ENCODE measurements at regions not wholly inside any gene's neighbourhood (a gene's known extent, or its start where the extent isn't known, plus 50 kb on each side); places are given as distances from the start of the nearest gene placed in this dataset.

GRCh38 chr9:107631788-107632187 lies 142.2 kb upstream of the KLF4 start:
- H4K20me1 ChIP-seq (ENCODE audit: insufficient read depth, low read length): no peaks in the 10 kb centered on the region
- H2AFZ ChIP-seq (ENCODE audit: low read depth, low read length): no peak overlapping the region
- no peak overlapping the region for H3K27ac ChIP-seq (ENCODE audit: low read length)
- TF ChIP-seq EZH2phosphoT487 (IDR thresholded peaks at IDR 0.05; ENCODE audit: low read depth): no peak
- TF ChIP-seq, protein P1, sequence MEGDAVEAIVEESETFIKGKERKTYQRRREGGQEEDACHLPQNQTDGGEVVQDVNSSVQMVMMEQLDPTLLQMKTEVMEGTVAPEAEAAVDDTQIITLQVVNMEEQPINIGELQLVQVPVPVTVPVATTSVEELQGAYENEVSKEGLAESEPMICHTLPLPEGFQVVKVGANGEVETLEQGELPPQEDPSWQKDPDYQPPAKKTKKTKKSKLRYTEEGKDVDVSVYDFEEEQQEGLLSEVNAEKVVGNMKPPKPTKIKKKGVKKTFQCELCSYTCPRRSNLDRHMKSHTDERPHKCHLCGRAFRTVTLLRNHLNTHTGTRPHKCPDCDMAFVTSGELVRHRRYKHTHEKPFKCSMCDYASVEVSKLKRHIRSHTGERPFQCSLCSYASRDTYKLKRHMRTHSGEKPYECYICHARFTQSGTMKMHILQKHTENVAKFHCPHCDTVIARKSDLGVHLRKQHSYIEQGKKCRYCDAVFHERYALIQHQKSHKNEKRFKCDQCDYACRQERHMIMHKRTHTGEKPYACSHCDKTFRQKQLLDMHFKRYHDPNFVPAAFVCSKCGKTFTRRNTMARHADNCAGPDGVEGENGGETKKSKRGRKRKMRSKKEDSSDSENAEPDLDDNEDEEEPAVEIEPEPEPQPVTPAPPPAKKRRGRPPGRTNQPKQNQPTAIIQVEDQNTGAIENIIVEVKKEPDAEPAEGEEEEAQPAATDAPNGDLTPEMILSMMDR (IDR thresholded peaks at IDR 0.05; ENCODE audit: low read depth, low read length): no peak
- no peak overlapping the region for H3K9ac ChIP-seq (ENCODE audit: low read length)
- H3K9me3 ChIP-seq (ENCODE audit: insufficient read depth, low read length): no peaks in the 10 kb centered on the region
- H3K27me3 ChIP-seq (ENCODE audit: low read depth, low read length): no peaks in the 10 kb centered on the region; the same call in 1 of the 2 replicates
- no peaks in the 10 kb centered on the region for H3K36me3 ChIP-seq (replicated peaks; ENCODE audit: low read depth, low read length)
- H3K4me2 ChIP-seq (ENCODE audit: low read length): no peak overlapping the region
- no peaks in the 10 kb centered on the region for H3K4me1 ChIP-seq (ENCODE audit: low read length)
- no peaks in the 10 kb centered on the region for H3K79me2 ChIP-seq (ENCODE audit: low read length)
- H3K4me3 ChIP-seq (ENCODE audit: low read length): no peak overlapping the region

- no peaks in the 10 kb centered on the region for H4K20me1 ChIP-seq (ENCODE audit: insufficient read depth, low read length)
- H3K27ac ChIP-seq (ENCODE audit: low read length): no peak overlapping the region
- H3K36me3 ChIP-seq (replicated peaks; ENCODE audit: low read depth, low read length): no peaks in the 10 kb centered on the region
- H2AFZ ChIP-seq (ENCODE audit: low read depth, low read length): no peak overlapping the region
- no peak overlapping the region for H3K9ac ChIP-seq (ENCODE audit: low read length)
- H3K79me2 ChIP-seq (ENCODE audit: low read length): no peaks in the 10 kb centered on the region
- H3K9me3 ChIP-seq (ENCODE audit: insufficient read depth, low read length): no peaks in the 10 kb centered on the region
- no peak overlapping the region for H3K4me3 ChIP-seq (ENCODE audit: low read length)
- H3K4me1 ChIP-seq (ENCODE audit: low read length): no peaks in the 10 kb centered on the region
- TF ChIP-seq, protein P1 (IDR thresholded peaks at IDR 0.05; ENCODE audit: low read depth, low read length): no peak
- TF ChIP-seq EZH2phosphoT487 (IDR thresholded peaks at IDR 0.05; ENCODE audit: low read depth): no peak
- H3K4me2 ChIP-seq (ENCODE audit: low read length): no peak overlapping the region
- no peaks in the 10 kb centered on the region; the same call in 1 of the 2 replicates for H3K27me3 ChIP-seq (ENCODE audit: low read depth, low read length)
Measured at GRCh38 chr9:107630156-107630555, 140.6 kb upstream of the KLF4 start.

DNA sequence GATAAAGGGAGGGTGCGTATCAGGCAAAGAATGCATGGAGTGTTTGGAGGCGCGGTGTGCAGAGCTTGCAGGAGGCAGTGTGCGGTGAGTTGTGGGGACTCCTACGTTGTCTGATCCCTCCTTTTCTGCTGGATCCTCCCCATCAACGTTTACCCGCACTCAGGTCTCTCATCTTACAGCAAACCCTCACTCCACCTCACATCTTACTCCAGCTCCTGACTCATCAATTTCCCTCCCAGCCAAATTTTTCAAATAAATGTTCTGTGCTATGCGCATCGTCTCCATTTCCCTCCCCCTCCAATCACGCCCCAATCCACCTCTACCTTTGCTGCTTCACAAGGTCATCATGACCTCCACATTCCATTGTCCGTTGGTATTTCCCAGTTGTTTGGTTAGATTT lies 138.9 kb upstream of the KLF4 start:
- H3K36me3 ChIP-seq (replicated peaks; ENCODE audit: low read depth, low read length): no peaks in the 10 kb centered on the region
- H3K9ac ChIP-seq (ENCODE audit: low read length): no peak overlapping the region
- no peak overlapping the region for H3K4me2 ChIP-seq (ENCODE audit: low read length)
- no peak overlapping the region for H3K4me3 ChIP-seq (ENCODE audit: low read length)
- no peak overlapping the region for H2AFZ ChIP-seq (ENCODE audit: low read depth, low read length)
- H4K20me1 ChIP-seq (ENCODE audit: insufficient read depth, low read length): no peaks in the 10 kb centered on the region
- H3K27ac ChIP-seq (ENCODE audit: low read length): no peak overlapping the region
- TF ChIP-seq, protein P1 (IDR thresholded peaks at IDR 0.05; ENCODE audit: low read depth, low read length): no peak
- TF ChIP-seq EZH2phosphoT487 (IDR thresholded peaks at IDR 0.05; ENCODE audit: low read depth): no peak
- no peaks in the 10 kb centered on the region for H3K9me3 ChIP-seq (ENCODE audit: insufficient read depth, low read length)
- H3K4me1 ChIP-seq (ENCODE audit: low read length): no peaks in the 10 kb centered on the region
- H3K27me3 ChIP-seq (ENCODE audit: low read depth, low read length): no peaks in the 10 kb centered on the region; the same call in 1 of the 2 replicates
- H3K79me2 ChIP-seq (ENCODE audit: low read length): no peaks in the 10 kb centered on the region

- H3K4me1 ChIP-seq (ENCODE audit: low read length): no peaks in the 10 kb centered on the region
- H3K4me3 ChIP-seq (ENCODE audit: low read length): no peak overlapping the region
- H3K27me3 ChIP-seq (ENCODE audit: low read depth, low read length): peaks cover 4% of the 10 kb centered on the region
- H3K9ac ChIP-seq (ENCODE audit: low read length): no peak overlapping the region
- no peaks in the 10 kb centered on the region for H4K20me1 ChIP-seq (ENCODE audit: insufficient read depth, low read length)
- H3K36me3 ChIP-seq (replicated peaks; ENCODE audit: low read depth, low read length): no peaks in the 10 kb centered on the region
- no peak overlapping the region for H2AFZ ChIP-seq (ENCODE audit: low read depth, low read length)
- H3K27ac ChIP-seq (ENCODE audit: low read length): no peak overlapping the region
- H3K4me2 ChIP-seq (ENCODE audit: low read length): no peak overlapping the region
- H3K79me2 ChIP-seq (ENCODE audit: low read length): no peaks in the 10 kb centered on the region
- H3K9me3 ChIP-seq (ENCODE audit: insufficient read depth, low read length): no peaks in the 10 kb centered on the region
- TF ChIP-seq, protein P1 (IDR thresholded peaks at IDR 0.05; ENCODE audit: low read depth, low read length): no peak
- no peak for TF ChIP-seq EZH2phosphoT487 (IDR thresholded peaks at IDR 0.05; ENCODE audit: low read depth)
Measured at GRCh38 chr9:107627781-107628180, 138.2 kb upstream of the KLF4 start.
